HG03460 (cell line): ENCODE measurements at regions not wholly inside any gene's neighbourhood (a gene's known extent, or its start where the extent isn't known, plus 50 kb on each side); places are given as distances from the start of the nearest gene placed in this dataset.

Source experiments
- ATAC-seq: cut with Tn5 transposase; IDR thresholded peaks from one replicate; pipeline ENCODE4 v1.9.1; 2021; ENCODE audit not compliant: unreplicated experiment

- no peak for ATAC-seq
Observed at GRCh38 chr4:79472693-79473438, 64.8 kb upstream of the GK2 start.

- no peak for ATAC-seq
Observed at GRCh38 chr4:79472036-79472435, 64.0 kb upstream of the GK2 start.

GRCh38 chr4:79471309-79471708 is 63.3 kb upstream of the GK2 start:
- ATAC-seq = no peak

GRCh38 chr4:79467246-79467932 is 59.4 kb upstream of the GK2 start:
- ATAC-seq = no peak

- no peak for ATAC-seq
Observed at GRCh38 chr4:79466621-79467020, 58.6 kb upstream of the GK2 start.
